ENCODE measurements at regions not wholly inside any gene's neighbourhood (a gene's known extent, or its start where the extent isn't known, plus 50 kb on each side); places are given as distances from the start of the nearest gene placed in this dataset.

DNA sequence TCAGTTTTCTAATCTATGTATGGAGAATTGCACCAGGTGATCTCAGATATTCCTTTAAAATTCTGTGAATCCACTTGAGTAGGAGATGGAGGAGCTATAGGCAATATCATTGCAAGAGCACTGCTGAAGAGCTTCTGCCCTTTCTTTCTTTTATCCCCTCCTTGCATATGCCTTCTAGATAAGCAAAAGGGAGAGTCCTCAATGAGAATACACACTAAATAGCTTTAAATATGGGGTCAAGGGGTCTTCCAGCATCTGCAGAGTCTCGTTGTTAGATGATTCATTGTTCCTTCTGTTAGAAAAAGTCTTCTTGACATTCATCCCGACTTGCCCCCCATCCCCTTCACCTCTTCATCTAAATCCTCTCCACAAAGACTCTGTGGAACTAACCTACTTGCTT lies 156.1 kb downstream of the PIK3R1 start:
- Histone ChIP-seq H3K4me3 (no peak overlapping the region), H3K36me3 (ENCODE audit: control insufficient read depth, insufficient read depth, low read length) (no peaks in the 10 kb centered on the region), H3K4me1 (replicated peaks in 1 of 2; ENCODE audit: control insufficient read depth in 2 of 2, insufficient read depth in 2 of 2, low read length in 2 of 2) (peaks cover 0 to 31% of the 10 kb centered on the region in 2 experiments; a peak in 4 of 5 replicates), H3K27me3 (ENCODE audit: control insufficient read depth in 2 of 2, insufficient read depth in 2 of 2, low read length in 2 of 2) (no peaks in the 10 kb centered on the region), H3K27ac (ENCODE audit: extremely low read depth, low read depth, low read length) (no peak overlapping the region), H3K9me1 (ENCODE audit: control insufficient read depth, insufficient read depth, low read length) (no peaks in the 10 kb centered on the region), H3K79me2 (ENCODE audit: control insufficient read depth, insufficient read depth, low read length) (no peaks in the 10 kb centered on the region), H4K20me1 (replicated peaks; ENCODE audit: control insufficient read depth, insufficient read depth, low read length) (no peaks in the 10 kb centered on the region), H3K9ac (ENCODE audit: insufficient read depth in 1 of 2, low read depth in 2 of 2, low read length in 2 of 2) (no peak overlapping the region), H3K9me3 (replicated peaks; ENCODE audit: control insufficient read depth, insufficient read depth, low read depth, low read length) (no peaks in the 10 kb centered on the region), H2AFZ (ENCODE audit: low read depth, low read length) (0 out of 2 replicates have a peak overlapping the region, but pooled peaks have one; percentile 15), H3K4me2 (ENCODE audit: insufficient read depth, low read length) (no peak overlapping the region)
- intact Hi-C loops (cut with micrococcal nuclease): no loop called here
- in situ Hi-C loops (cut with MboI): no loop called here
- POLR2A ChIA-PET: interaction anchor here (0.7 to 2.5 kb wide), 6 partner anchors 8 to 79 kb away, joined by 3 to 8 read pairs (median 4); no protein-coding TSS in a partner anchor
- CTCF ChIA-PET (ENCODE audit: low intra/inter-chr PET ratio): no interaction called here
- DNase-seq (ENCODE audit: extremely low read depth in 1 of 4, low spot score in 3 of 4) (peak in 2 of 4 experiments; percentile 25 to 52), FAIRE-seq (peak; percentile 35), ATAC-seq (peak; percentile 38)
- WGBS (ENCODE audit: insufficient coverage, low coverage, missing lambda C conversion rate): 0% methylated on average over 2 of the region's 2 CpGs
- TF ChIP-seq TAL1 (IDR thresholded peaks at IDR 0.05): peak; percentile 45; the same call in 1 of the 2 replicates
- peak; percentile 74 for TF ChIP-seq CBFA2T2 (conservative IDR thresholded peaks at IDR 0.05)
- no peak for TF ChIP-seq MEF2D (tag; conservative IDR thresholded peaks at IDR 0.05; ENCODE audit: low read depth)
- peak; percentile 45; the same call in 1 of the 2 replicates for TF ChIP-seq ARID1B (IDR thresholded peaks at IDR 0.05)
- peak; percentile 42; the same call in 1 of the 2 replicates for TF ChIP-seq TCF3 (CRISPR knock-in tag; IDR thresholded peaks at IDR 0.05)
- no peak for TF ChIP-seq POLR2H (tag; IDR thresholded peaks at IDR 0.05; ENCODE audit: low read depth)
- TF ChIP-seq NCOR1 (IDR thresholded peaks at IDR 0.05): peak; percentile 41; the same call in 1 of the 2 replicates
- peak; percentile 84 for TF ChIP-seq CBFA2T3 (IDR thresholded peaks at IDR 0.05)
- no TSS peak for BruUV-seq (replicated peaks)

Data from K562 (cell line).